HL-60 (cell line): ENCODE measurements at regions not wholly inside any gene's neighbourhood (a gene's known extent, or its start where the extent isn't known, plus 50 kb on each side); places are given as distances from the start of the nearest gene placed in this dataset.

ENCODE experiments used
- DNase-seq, 2 experiments: peaks; one replicate each; pipeline ENCODE4 v3.0.0-alpha.2; 2010 to 2020; ENCODE audit warnings: low read depth in 1 of 2, low spot score in 1 of 2
- H3K27ac ChIP-seq: fragments of 250-450 bp; sonication (Bioruptor Pico); replicated peaks from 2 replicates; pipeline ENCODE4 v1.5.1; 2020; ENCODE audit warnings: mild to moderate bottlenecking, moderate library complexity
- H3K27me3 ChIP-seq: fragments of 250-450 bp; sonication (Bioruptor Pico); 2 replicates; pipeline ENCODE4 v1.5.1; 2021; ENCODE audit warnings: mild to moderate bottlenecking, moderate library complexity; ENCODE audit not compliant: insufficient read depth, poor library complexity, severe bottlenecking
- H3K4me3 ChIP-seq: replicated peaks from 2 replicates; pipeline ENCODE4 v1.5.1; 2011; ENCODE audit warnings: mild to moderate bottlenecking, control low read depth, low read length; ENCODE audit not compliant: insufficient read depth
- CTCF ChIP-seq: IDR thresholded peaks from one replicate; pipeline ENCODE4 v1.5.1; 2011; ENCODE audit warnings: low read length, control low read depth, inconsistent platforms; ENCODE audit not compliant: insufficient read depth
- GABPA ChIP-seq: IDR thresholded peaks from 2 replicates; pipeline ENCODE4 v1.6.1; 2012; ENCODE audit warnings: low read depth
- POLR2AphosphoS5 ChIP-seq: IDR thresholded peaks from 2 replicates; pipeline ENCODE4 v1.6.1; 2012; ENCODE audit warnings: low read depth
- SPI1 ChIP-seq: IDR thresholded peaks from 2 replicates; pipeline ENCODE4 v1.6.1; 2012; ENCODE audit warnings: low read depth, mild to moderate bottlenecking, borderline replicate concordance
- TF ChIP-seq, protein P1 (sequence below): IDR thresholded peaks from 2 replicates; pipeline ENCODE4 v1.6.1; 2012; ENCODE audit warnings: low read depth; ENCODE audit not compliant: insufficient replicate concordance

DNA sequence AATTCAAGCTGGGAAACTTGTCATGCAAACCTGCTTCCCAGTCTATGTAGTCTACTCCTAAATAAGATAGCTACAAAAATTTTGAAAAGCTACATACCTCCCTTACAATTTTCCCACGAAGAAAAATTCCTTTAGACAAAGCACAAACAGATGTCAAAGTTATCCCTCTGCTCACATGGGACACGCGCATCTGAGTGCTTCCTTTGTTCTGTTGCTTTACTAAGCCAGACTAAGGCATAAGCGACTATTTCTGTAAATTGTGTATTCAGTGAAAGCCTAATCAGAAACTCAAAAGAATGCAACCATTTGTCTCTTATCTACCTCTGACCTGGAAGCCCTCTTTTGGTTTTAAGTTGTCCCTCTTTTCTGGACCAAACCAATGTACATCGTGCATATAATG lies 583.7 kb upstream of the B3GAT1 start:
- H3K27ac ChIP-seq, result no peak overlapping the region
- TF ChIP-seq GABPA (no peak), SPI1 (no peak)
- TF ChIP-seq, protein P1, sequence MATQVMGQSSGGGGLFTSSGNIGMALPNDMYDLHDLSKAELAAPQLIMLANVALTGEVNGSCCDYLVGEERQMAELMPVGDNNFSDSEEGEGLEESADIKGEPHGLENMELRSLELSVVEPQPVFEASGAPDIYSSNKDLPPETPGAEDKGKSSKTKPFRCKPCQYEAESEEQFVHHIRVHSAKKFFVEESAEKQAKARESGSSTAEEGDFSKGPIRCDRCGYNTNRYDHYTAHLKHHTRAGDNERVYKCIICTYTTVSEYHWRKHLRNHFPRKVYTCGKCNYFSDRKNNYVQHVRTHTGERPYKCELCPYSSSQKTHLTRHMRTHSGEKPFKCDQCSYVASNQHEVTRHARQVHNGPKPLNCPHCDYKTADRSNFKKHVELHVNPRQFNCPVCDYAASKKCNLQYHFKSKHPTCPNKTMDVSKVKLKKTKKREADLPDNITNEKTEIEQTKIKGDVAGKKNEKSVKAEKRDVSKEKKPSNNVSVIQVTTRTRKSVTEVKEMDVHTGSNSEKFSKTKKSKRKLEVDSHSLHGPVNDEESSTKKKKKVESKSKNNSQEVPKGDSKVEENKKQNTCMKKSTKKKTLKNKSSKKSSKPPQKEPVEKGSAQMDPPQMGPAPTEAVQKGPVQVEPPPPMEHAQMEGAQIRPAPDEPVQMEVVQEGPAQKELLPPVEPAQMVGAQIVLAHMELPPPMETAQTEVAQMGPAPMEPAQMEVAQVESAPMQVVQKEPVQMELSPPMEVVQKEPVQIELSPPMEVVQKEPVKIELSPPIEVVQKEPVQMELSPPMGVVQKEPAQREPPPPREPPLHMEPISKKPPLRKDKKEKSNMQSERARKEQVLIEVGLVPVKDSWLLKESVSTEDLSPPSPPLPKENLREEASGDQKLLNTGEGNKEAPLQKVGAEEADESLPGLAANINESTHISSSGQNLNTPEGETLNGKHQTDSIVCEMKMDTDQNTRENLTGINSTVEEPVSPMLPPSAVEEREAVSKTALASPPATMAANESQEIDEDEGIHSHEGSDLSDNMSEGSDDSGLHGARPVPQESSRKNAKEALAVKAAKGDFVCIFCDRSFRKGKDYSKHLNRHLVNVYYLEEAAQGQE, result no peak
- no peak overlapping the region for H3K4me3 ChIP-seq
- no peaks in the 10 kb centered on the region for H3K27me3 ChIP-seq
- DNase-seq, result no peak

- no peak for TF ChIP-seq CTCF
- TF ChIP-seq GABPA, result no peak
- TF ChIP-seq POLR2AphosphoS5, result no peak
- TF ChIP-seq, protein P1, result no peak
- Histone ChIP-seq H3K27me3 (no peaks in the 10 kb centered on the region), H3K27ac (no peak overlapping the region), H3K4me3 (no peak overlapping the region)
- DNase-seq, result no peak
Observed at GRCh38 chr11:134994431-134994830, 582.4 kb upstream of the B3GAT1 start.

- H3K27me3 ChIP-seq, result no peaks in the 10 kb centered on the region
- H3K4me3 ChIP-seq, result no peak overlapping the region
- DNase-seq, result no peak
- TF ChIP-seq CTCF (no peak), POLR2AphosphoS5 (no peak), SPI1 (no peak), GABPA (no peak)
- TF ChIP-seq, protein P1, result no peak
- H3K27ac ChIP-seq, result no peak overlapping the region
Observed at GRCh38 chr11:134993691-134994243, 581.7 kb upstream of the B3GAT1 start.
